ENCODE measurements at regions not wholly inside any gene's neighbourhood (a gene's known extent, or its start where the extent isn't known, plus 50 kb on each side); places are given as distances from the start of the nearest gene placed in this dataset.
"Not testable (repeated sequence)": the region's sequence is repeated elsewhere in the genome, so short reads cannot be mapped to it uniquely, and the experiment has no call there.

DNA sequence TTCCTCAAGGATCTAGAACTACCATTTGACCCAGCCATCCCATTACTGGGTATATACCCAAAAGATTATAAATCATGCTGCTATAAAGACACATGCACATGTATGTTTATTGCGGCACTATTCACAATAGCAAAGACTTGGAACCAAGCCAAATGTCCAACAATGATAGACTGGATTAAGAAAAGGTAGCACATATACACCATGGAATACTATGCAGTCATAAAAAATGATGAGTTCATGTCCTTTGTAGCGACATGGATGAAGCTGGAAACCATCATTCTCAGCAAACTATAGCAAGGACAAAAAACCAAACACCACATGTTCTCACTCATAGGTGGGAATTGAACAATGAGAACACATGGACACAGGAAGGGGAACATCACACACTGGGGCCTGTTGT, 103.3 kb upstream of the GDNF start:
- not testable (repeated sequence) for DNase-seq (ENCODE audit: low read depth)

DNA sequence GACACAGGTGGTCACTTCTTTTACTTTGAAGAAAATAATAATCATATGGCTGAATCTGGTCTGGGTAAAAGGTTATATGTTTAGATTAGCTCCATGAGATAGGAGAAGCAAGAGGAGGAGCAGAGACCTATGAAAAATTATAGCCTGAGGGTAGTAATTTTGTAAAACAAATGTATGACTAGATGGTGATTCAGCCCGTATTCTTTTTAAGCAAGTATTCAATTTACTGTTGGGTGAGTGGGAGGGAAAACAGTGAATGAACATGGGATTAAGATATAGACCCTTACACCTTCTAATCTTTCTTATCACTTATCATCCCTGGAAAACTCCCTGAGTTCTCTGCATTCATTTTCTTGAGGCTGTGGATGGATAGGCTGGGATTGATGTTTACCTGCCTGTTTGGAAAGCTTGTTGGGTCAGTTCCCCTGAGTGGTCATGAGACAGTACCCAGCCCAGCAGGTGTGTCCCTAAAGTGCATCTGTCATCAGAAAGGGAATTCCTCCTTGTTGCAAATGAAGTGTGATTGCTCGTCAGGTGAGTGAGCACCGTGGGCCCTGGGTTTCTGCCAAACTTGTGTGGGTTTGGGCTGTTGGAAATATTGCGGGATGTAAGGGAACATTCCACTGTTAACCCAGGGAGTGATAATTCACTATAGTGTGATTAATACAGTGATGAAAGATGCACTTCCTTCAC, 101.2 kb upstream of the GDNF start:
- no peak for DNase-seq (ENCODE audit: low read depth)
- in situ Hi-C loops (cut with HindIII; ENCODE audit: low pct_unique_long_range_greater_than_20kb, low sequenced_read_pairs), result no loop called here

More for the DNA sequence above, 103.3 kb upstream of the GDNF start:
- in situ Hi-C loops (cut with HindIII; ENCODE audit: low pct_unique_long_range_greater_than_20kb, low sequenced_read_pairs), result not testable (repeated sequence)

- in situ Hi-C loops (cut with HindIII; ENCODE audit: low pct_unique_long_range_greater_than_20kb, low sequenced_read_pairs), result no loop called here
Observed at GRCh38 chr5:37938861-37939260, 99.0 kb upstream of the GDNF start.

DNA sequence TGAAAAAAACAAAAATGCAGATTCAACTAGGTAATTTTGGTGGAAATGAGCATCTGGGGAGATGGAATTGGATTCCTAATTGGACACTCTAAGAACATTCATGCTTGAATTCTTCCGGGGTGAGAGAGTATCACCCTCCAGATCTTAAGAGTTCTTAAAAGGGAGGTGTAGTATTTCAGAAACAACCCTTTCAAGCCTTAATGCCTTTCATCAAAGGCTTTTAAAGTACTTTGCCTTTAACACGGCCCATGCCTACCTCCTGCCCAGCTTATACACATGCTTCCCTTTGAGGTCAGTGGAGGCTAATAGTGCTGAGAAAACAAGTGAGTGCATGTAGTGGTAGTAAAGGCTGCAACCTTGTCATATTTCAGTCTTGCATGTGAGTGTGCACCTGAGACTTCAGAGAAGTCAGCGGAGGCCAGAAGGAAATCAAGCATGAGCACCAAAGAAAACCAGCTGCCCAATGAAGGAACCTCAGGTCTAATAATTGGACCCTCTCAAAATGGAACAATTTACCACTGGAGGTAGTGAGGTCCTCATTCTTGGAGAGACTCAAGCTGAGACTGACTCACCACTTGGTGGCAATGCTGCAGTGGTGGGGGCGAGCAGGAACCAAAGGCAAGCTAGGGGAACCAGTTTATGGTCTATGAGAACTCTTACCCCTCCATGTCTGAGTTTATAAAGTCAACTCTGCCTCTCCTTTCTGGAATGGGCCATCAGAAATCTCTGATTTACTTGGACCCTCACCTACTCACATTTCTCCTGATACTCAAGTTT, 98.4 kb upstream of the GDNF start:
- no peak for DNase-seq (ENCODE audit: low read depth)
- in situ Hi-C loops (cut with HindIII; ENCODE audit: low pct_unique_long_range_greater_than_20kb, low sequenced_read_pairs), result no loop called here

More at GRCh38 chr5:37938861-37939260, 99.0 kb upstream of the GDNF start:
- DNase-seq (ENCODE audit: low read depth), result no peak

- in situ Hi-C loops (cut with HindIII; ENCODE audit: low pct_unique_long_range_greater_than_20kb, low sequenced_read_pairs), result no loop called here
- no peak for DNase-seq (ENCODE audit: low read depth)
Observed at GRCh38 chr5:37936091-37936490, 96.2 kb upstream of the GDNF start.

DNA sequence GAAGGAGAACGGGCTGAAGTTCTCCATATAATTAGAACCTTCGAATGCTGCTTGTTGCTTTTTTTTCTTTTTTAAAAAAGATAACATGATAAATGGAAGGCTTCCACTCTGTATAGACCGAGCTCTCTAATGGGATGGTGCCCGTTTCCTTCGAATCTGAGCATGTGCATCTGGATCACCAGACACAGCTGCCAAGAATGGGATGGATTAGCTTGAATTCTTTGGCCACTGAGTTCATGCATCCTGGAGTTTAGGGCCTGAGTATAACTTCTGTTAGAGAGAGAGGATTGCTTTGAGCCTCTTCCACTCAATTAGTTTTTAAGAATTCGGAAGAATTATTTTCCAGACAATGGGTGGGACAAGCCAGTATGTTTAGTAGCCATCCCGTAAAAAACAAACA, 93.7 kb upstream of the GDNF start:
- in situ Hi-C loops (cut with HindIII; ENCODE audit: low pct_unique_long_range_greater_than_20kb, low sequenced_read_pairs), result no loop called here
- no peak for DNase-seq (ENCODE audit: low read depth)

GRCh38 chr5:37932450-37932849, 92.6 kb upstream of the GDNF start:
- in situ Hi-C loops (cut with HindIII; ENCODE audit: low pct_unique_long_range_greater_than_20kb, low sequenced_read_pairs), result no loop called here

GRCh38 chr5:37931541-37931940, 91.7 kb upstream of the GDNF start:
- in situ Hi-C loops (cut with HindIII; ENCODE audit: low pct_unique_long_range_greater_than_20kb, low sequenced_read_pairs), result no loop called here
- DNase-seq (ENCODE audit: low read depth), result no peak

More at GRCh38 chr5:37932450-37932849, 92.6 kb upstream of the GDNF start:
- no peak for DNase-seq (ENCODE audit: low read depth)

GRCh38 chr5:37930350-37930749, 90.5 kb upstream of the GDNF start:
- DNase-seq (ENCODE audit: low read depth), result no peak
- in situ Hi-C loops (cut with HindIII; ENCODE audit: low pct_unique_long_range_greater_than_20kb, low sequenced_read_pairs), result no loop called here

DNA sequence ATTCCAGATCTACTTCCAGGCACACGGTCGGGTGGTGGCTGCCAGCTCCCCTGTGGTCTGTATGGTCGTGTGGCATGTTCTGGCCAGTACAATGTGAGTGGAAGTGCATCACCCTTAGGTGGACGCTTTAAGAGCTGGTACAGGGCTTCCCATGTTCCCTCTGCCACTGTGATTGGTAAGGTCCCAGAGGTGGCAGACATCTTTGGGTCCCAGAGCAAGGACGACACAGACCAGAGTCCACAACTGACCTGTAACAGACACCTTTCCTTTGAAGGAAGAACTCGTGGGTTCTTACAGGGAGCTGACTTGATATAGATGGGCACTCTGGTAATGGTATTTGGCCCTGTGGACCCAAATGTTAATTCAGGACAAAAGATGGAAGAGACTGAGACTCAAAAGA, 90.0 kb upstream of the GDNF start:
- in situ Hi-C loops (cut with HindIII; ENCODE audit: low pct_unique_long_range_greater_than_20kb, low sequenced_read_pairs), result no loop called here
- DNase-seq (ENCODE audit: low read depth), result no peak

DNA sequence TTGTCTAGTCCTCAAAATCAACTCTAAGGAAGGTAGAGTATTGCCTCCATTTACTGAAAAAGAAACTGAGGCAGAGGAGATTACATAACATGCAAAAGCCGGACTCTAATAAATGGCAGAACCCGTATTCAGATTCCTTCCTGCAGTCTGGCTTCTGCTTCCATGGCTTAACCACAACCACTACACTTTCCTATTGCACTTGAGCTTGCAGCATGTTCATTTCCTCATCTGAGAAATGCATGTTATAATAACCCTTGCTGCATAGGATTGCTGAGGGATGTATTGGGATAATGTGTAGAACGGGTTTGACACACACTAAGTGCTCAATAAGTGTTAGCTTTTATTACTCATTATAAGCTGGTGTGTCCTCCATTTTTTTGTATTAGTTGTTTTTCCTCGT, 87.9 kb upstream of the GDNF start:
- in situ Hi-C loops (cut with HindIII; ENCODE audit: low pct_unique_long_range_greater_than_20kb, low sequenced_read_pairs); DNase-seq (ENCODE audit: low read depth): not testable (repeated sequence)

- DNase-seq (ENCODE audit: low read depth), result no peak
- in situ Hi-C loops (cut with HindIII; ENCODE audit: low pct_unique_long_range_greater_than_20kb, low sequenced_read_pairs), result no loop called here
Observed at GRCh38 chr5:37926732-37927131, 86.9 kb upstream of the GDNF start.

GRCh38 chr5:37921452-37921851, 81.6 kb upstream of the GDNF start:
- in situ Hi-C loops (cut with HindIII; ENCODE audit: low pct_unique_long_range_greater_than_20kb, low sequenced_read_pairs), result no loop called here
- DNase-seq (ENCODE audit: low read depth), result no peak

- DNase-seq (ENCODE audit: low read depth), result no peak
- in situ Hi-C loops (cut with HindIII; ENCODE audit: low pct_unique_long_range_greater_than_20kb, low sequenced_read_pairs), result no loop called here
Observed at GRCh38 chr5:37918424-37918823, 78.6 kb upstream of the GDNF start.

GRCh38 chr5:37916525-37916924, 76.7 kb upstream of the GDNF start:
- DNase-seq (ENCODE audit: low read depth), result no peak
- in situ Hi-C loops (cut with HindIII; ENCODE audit: low pct_unique_long_range_greater_than_20kb, low sequenced_read_pairs), result no loop called here

DNA sequence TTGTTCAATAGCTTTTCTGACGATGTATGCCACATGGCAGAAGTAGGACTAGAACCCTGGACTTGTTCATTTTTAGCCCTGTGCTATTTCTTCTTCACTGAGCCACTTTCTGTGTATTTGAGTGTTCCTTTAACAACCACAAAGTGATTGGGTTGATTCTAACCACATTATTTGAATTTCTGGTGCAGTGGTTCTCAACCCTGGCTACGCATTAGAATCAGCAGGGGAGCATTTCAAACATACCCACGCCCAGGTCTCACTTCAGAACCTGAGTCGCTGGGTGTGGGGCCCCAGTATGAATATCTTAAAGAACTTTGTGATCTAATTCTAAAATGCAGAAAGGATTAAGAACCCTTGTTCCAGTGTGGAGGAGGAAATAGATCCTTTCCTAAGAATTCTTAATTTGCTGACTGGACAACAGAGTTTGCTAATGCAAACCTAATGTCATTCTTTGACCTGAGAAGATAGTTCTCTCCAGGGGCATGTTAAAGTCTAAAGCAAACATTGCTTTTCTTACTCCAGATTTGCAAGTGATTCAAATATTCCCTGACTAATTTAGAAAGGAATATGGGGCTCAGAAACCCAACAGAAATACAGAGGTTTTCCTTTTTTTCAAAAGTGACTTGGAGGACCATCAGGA, 75.4 kb upstream of the GDNF start:
- in situ Hi-C loops (cut with HindIII; ENCODE audit: low pct_unique_long_range_greater_than_20kb, low sequenced_read_pairs), result no loop called here
- DNase-seq (ENCODE audit: low read depth), result no peak

DNA sequence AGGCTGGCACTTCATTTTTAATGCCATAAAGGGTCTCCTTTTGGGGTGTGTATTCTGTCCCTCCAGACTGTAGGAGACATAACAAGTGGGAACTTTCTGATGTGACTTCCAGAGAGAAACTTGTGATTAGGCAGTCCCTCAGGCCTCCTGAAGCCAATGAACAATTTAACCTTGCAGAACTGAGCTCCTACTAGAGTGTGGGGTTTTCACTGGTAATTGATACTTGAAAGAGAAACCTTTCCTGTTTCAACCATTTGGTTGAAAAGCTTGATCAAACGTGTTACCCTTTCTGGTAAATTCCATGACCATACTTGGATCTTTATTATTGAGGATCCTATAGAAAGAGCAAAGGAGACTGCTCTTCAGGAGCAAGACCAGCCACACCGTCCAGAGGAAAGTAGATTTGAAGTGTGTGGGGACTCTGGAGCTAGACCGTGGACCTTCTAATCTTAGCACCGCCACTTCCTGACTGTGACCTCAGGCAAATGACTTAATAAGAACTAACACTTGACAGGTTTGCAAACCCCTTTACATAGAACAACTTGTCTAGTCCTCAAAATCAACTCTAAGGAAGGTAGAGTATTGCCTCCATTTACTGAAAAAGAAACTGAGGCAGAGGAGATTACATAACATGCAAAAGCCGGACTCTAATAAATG, 69.9 kb upstream of the GDNF start:
- in situ Hi-C loops (cut with HindIII; ENCODE audit: low pct_unique_long_range_greater_than_20kb, low sequenced_read_pairs); DNase-seq (ENCODE audit: low read depth): not testable (repeated sequence)

- no peak for DNase-seq (ENCODE audit: low read depth)
- in situ Hi-C loops (cut with HindIII; ENCODE audit: low pct_unique_long_range_greater_than_20kb, low sequenced_read_pairs), result no loop called here
Observed at GRCh38 chr5:37906416-37906815, 66.6 kb upstream of the GDNF start.

DNA sequence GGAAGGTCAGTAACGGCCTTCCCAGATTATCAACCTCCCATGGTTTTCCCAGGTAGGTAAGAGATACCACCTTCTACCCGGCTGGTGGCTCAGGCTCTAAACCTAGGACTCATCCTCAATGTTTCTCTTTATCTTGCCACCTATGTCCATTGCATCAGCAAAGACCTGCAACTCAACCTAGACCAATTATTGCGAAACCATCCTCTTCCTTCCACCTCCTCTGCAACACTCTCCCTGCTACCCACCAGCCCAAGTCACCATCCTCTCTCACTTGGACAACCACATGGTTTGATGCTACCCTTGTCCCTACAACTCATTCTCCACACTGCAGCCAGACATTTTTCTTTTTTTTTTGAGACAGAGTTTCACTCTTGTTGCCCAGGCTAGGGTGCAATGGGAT, 65.4 kb upstream of the GDNF start:
- in situ Hi-C loops (cut with HindIII; ENCODE audit: low pct_unique_long_range_greater_than_20kb, low sequenced_read_pairs), result no loop called here
- DNase-seq (ENCODE audit: low read depth), result no peak
